ENCODE measurements at regions not wholly inside any gene's neighbourhood (a gene's known extent, or its start where the extent isn't known, plus 50 kb on each side); places are given as distances from the start of the nearest gene placed in this dataset.

- DNase-seq (ENCODE audit: extremely low spot score, unreplicated experiment) = peak; percentile 40
- H3K4me1 Mint-ChIP-seq (ENCODE audit: unreplicated experiment) = no peaks in the 10 kb centered on the region
- peaks cover 7% of the 10 kb centered on the region for H3K27me3 Mint-ChIP-seq (ENCODE audit: unreplicated experiment)
- no peaks in the 10 kb centered on the region for H3K36me3 Mint-ChIP-seq (ENCODE audit: unreplicated experiment)
- H3K27ac Mint-ChIP-seq (ENCODE audit: unreplicated experiment) = no peak overlapping the region
- no peak for TF ChIP-seq CTCF (IDR thresholded peaks at IDR 0.05)
- H3K4me3 Mint-ChIP-seq (ENCODE audit: unreplicated experiment) = no peak overlapping the region
- H3K9me3 Mint-ChIP-seq (ENCODE audit: unreplicated experiment) = no peaks in the 10 kb centered on the region
Measured at GRCh38 chr2:45093663-45094062, 84.4 kb upstream of the SIX2 start.

- no peak overlapping the region for H3K27ac Mint-ChIP-seq (ENCODE audit: unreplicated experiment)
- no peak for TF ChIP-seq CTCF (IDR thresholded peaks at IDR 0.05)
- H3K4me1 Mint-ChIP-seq (ENCODE audit: unreplicated experiment) = no peaks in the 10 kb centered on the region
- no peaks in the 10 kb centered on the region for H3K36me3 Mint-ChIP-seq (ENCODE audit: unreplicated experiment)
- DNase-seq (ENCODE audit: extremely low spot score, unreplicated experiment) = peak; percentile 62
- H3K27me3 Mint-ChIP-seq (ENCODE audit: unreplicated experiment) = peaks cover 7% of the 10 kb centered on the region
- no peaks in the 10 kb centered on the region for H3K9me3 Mint-ChIP-seq (ENCODE audit: unreplicated experiment)
- H3K4me3 Mint-ChIP-seq (ENCODE audit: unreplicated experiment) = no peak overlapping the region
Measured at GRCh38 chr2:45093181-45093580, 83.9 kb upstream of the SIX2 start.

GRCh38 chr2:45089554-45090261, 80.5 kb upstream of the SIX2 start:
- no peak overlapping the region for H3K4me3 Mint-ChIP-seq (ENCODE audit: unreplicated experiment)
- no peaks in the 10 kb centered on the region for H3K4me1 Mint-ChIP-seq (ENCODE audit: unreplicated experiment)
- no peak for DNase-seq (ENCODE audit: extremely low spot score, unreplicated experiment)
- no peak overlapping the region for H3K27ac Mint-ChIP-seq (ENCODE audit: unreplicated experiment)
- no peak for TF ChIP-seq CTCF (IDR thresholded peaks at IDR 0.05)
- peaks cover 5% of the 10 kb centered on the region for H3K36me3 Mint-ChIP-seq (ENCODE audit: unreplicated experiment)
- no peaks in the 10 kb centered on the region for H3K9me3 Mint-ChIP-seq (ENCODE audit: unreplicated experiment)
- peaks cover 4% of the 10 kb centered on the region for H3K27me3 Mint-ChIP-seq (ENCODE audit: unreplicated experiment)

DNA sequence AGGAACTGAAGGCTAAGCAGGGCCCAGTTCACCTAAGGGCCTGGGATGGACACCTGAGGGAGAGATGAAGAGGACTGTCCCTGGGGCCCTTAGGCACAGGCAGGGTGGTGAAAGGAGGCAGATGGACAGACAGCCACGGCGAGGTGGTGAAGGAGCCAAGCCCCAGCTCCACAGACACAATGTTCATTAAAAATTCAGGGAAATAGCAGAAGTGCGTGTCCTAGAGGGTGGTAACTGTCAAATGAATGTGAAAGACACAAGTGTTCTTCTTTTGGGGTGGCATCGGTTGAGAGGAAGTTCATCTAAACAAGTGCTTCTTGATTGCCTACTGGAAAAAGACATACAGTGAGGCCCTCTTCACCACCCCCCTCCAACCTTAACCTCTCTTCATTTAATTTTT, 76.2 kb upstream of the SIX2 start:
- Mint-ChIP-seq H3K4me1 (ENCODE audit: unreplicated experiment) (no peaks in the 10 kb centered on the region), H3K9me3 (ENCODE audit: unreplicated experiment) (no peaks in the 10 kb centered on the region), H3K4me3 (ENCODE audit: unreplicated experiment) (no peak overlapping the region), H3K36me3 (ENCODE audit: unreplicated experiment) (peaks cover 5% of the 10 kb centered on the region), H3K27me3 (ENCODE audit: unreplicated experiment) (no peaks in the 10 kb centered on the region), H3K27ac (ENCODE audit: unreplicated experiment) (no peak overlapping the region)
- DNase-seq (ENCODE audit: extremely low spot score, unreplicated experiment) = no peak
- no peak for TF ChIP-seq CTCF (IDR thresholded peaks at IDR 0.05)

- Mint-ChIP-seq H3K36me3 (ENCODE audit: unreplicated experiment) (peaks cover 5% of the 10 kb centered on the region), H3K27ac (ENCODE audit: unreplicated experiment) (no peak overlapping the region), H3K27me3 (ENCODE audit: unreplicated experiment) (no peaks in the 10 kb centered on the region), H3K4me1 (ENCODE audit: unreplicated experiment) (no peaks in the 10 kb centered on the region), H3K9me3 (ENCODE audit: unreplicated experiment) (no peaks in the 10 kb centered on the region), H3K4me3 (ENCODE audit: unreplicated experiment) (no peak overlapping the region)
- DNase-seq (ENCODE audit: extremely low spot score, unreplicated experiment) = no peak
- TF ChIP-seq CTCF (IDR thresholded peaks at IDR 0.05) = no peak
Measured at GRCh38 chr2:45084361-45085020, 75.2 kb upstream of the SIX2 start.

Data from osteocyte (in vitro differentiated cells).